DND-41 (cell line): ENCODE measurements at regions not wholly inside any gene's neighbourhood (a gene's known extent, or its start where the extent isn't known, plus 50 kb on each side); places are given as distances from the start of the nearest gene placed in this dataset.

Experiments used
- ATAC-seq: fragments of 200-7000 bp; cut with Tn5 transposase; 3 replicates; pipeline ENCODE4 v1.9.1; 2021; ENCODE audit warnings: low read depth; ENCODE audit not compliant: insufficient read depth
- DNase-seq: peaks from one replicate; pipeline ENCODE4 v3.0.0-alpha.2; 2020
- H2AFZ ChIP-seq: 2 replicates; pipeline ENCODE4 v1.6.0; 2012; ENCODE audit warnings: low read depth, low read length
- H3K27ac ChIP-seq: 2 replicates; pipeline ENCODE4 v1.5.1; 2012; ENCODE audit warnings: low read length, inconsistent platforms
- H3K27me3 ChIP-seq: fragments of 200-600 bp; sonication (generic); 2 replicates; pipeline ENCODE4 v1.6.0; 2012; ENCODE audit warnings: low read length, mild to moderate bottlenecking, inconsistent platforms; ENCODE audit not compliant: insufficient read depth, poor library complexity
- H3K36me3 ChIP-seq: 2 replicates; pipeline ENCODE4 v1.5.1; 2012; ENCODE audit warnings: low read length, inconsistent platforms; ENCODE audit not compliant: insufficient read depth
- H3K4me1 ChIP-seq: 2 replicates; pipeline ENCODE4 v1.5.1; 2012; ENCODE audit warnings: mild to moderate bottlenecking, low read length; ENCODE audit not compliant: insufficient read depth
- H3K4me2 ChIP-seq: 2 replicates; pipeline ENCODE4 v1.6.0; 2012; ENCODE audit warnings: mild to moderate bottlenecking, moderate library complexity, low read length, inconsistent platforms; ENCODE audit not compliant: insufficient read depth
- H3K4me3 ChIP-seq, 2 experiments: fragments of 200-600 bp in 1 of 2; shearing (Covaris generic) in 1 of 2; 2 replicates each; pipeline ENCODE4 v1.5.1; 2012 to 2016; ENCODE audit warnings: inconsistent platforms in 2 of 2, low read length in 2 of 2, mild to moderate bottlenecking in 2 of 2, low read depth in 1 of 2, moderate library complexity in 1 of 2
- H3K79me2 ChIP-seq: 2 replicates; pipeline ENCODE4 v1.6.0; 2012; ENCODE audit warnings: low read length, inconsistent platforms; ENCODE audit not compliant: insufficient read depth
- H3K9ac ChIP-seq: 2 replicates; pipeline ENCODE4 v1.6.0; 2012; ENCODE audit warnings: low read depth, mild to moderate bottlenecking, inconsistent platforms, low read length, moderate library complexity
- H3K9me3 ChIP-seq: 2 replicates; pipeline ENCODE4 v1.5.1; 2012; ENCODE audit warnings: low read length, moderate library complexity, mild to moderate bottlenecking, inconsistent platforms; ENCODE audit not compliant: insufficient read depth, severe bottlenecking
- H4K20me1 ChIP-seq: 2 replicates; pipeline ENCODE4 v1.6.0; 2012; ENCODE audit warnings: low read length; ENCODE audit not compliant: insufficient read depth
- EZH2 ChIP-seq: IDR thresholded peaks from 3 replicates; pipeline ENCODE4 v1.6.1; 2012; ENCODE audit warnings: borderline replicate concordance, low read depth, mild to moderate bottlenecking, moderate library complexity, low read length, inconsistent platforms; ENCODE audit not compliant: severe bottlenecking
- TF ChIP-seq, protein P1 (sequence below): IDR thresholded peaks from 2 replicates; pipeline ENCODE4 v1.5.1; 2012; ENCODE audit warnings: borderline replicate concordance, low read length, moderate library complexity, mild to moderate bottlenecking; ENCODE audit not compliant: poor library complexity, severe bottlenecking; ENCODE audit errors: extremely low read depth

DNA sequence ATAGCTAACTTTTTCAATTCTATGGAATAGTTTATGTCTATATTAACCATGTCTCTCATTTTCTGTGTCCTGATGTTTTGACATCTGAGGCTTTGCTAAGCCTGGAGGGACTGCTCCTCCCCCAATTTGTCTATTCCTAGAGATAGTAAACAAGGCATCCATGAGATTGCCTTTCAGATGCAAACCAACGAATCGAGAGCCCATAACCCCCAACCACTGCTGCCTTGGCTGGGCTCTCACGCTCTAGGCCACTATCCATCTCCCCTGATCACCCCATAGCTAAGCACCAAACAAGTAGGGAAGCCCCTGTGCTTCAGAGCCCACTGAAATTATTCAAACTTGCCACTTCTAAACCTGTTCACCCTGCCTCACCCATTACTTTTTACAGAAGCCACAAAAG, 437.7 kb downstream of the SETD4 start:
- Histone ChIP-seq H2AFZ (no peak overlapping the region; the same call in 1 of the 2 replicates), H3K4me2 (no peak overlapping the region), H3K4me1 (peaks cover 20% of the 10 kb centered on the region), H3K27ac (no peak overlapping the region), H3K9ac (no peak overlapping the region), H3K79me2 (no peaks in the 10 kb centered on the region), H3K4me3 (no peak overlapping the region), H3K9me3 (peaks cover 5% of the 10 kb centered on the region), H4K20me1 (no peaks in the 10 kb centered on the region), H3K27me3 (no peaks in the 10 kb centered on the region), H3K36me3 (no peaks in the 10 kb centered on the region)
- ATAC-seq (no peak), DNase-seq (no peak)
- TF ChIP-seq, protein P1, sequence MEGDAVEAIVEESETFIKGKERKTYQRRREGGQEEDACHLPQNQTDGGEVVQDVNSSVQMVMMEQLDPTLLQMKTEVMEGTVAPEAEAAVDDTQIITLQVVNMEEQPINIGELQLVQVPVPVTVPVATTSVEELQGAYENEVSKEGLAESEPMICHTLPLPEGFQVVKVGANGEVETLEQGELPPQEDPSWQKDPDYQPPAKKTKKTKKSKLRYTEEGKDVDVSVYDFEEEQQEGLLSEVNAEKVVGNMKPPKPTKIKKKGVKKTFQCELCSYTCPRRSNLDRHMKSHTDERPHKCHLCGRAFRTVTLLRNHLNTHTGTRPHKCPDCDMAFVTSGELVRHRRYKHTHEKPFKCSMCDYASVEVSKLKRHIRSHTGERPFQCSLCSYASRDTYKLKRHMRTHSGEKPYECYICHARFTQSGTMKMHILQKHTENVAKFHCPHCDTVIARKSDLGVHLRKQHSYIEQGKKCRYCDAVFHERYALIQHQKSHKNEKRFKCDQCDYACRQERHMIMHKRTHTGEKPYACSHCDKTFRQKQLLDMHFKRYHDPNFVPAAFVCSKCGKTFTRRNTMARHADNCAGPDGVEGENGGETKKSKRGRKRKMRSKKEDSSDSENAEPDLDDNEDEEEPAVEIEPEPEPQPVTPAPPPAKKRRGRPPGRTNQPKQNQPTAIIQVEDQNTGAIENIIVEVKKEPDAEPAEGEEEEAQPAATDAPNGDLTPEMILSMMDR, result no peak

DNA sequence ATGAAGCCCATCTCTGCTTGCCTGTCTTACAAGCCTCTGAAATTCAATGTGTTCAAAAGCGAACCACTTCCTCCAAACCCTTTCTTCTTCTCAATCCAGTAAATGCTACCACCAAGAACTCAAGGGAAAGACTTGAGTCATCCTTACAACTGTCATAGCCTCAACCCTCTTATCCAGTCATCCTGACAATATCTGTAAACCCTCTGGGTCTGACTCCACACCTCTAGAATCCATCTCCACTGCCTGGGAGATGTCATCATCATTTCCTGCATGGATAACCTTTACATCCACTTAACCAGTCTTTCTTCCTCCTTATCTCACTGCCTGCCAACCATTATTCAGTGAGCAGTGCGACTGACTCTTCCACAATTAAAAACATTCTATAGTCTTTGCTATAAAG, 441.1 kb downstream of the SETD4 start:
- Histone ChIP-seq H3K36me3 (no peaks in the 10 kb centered on the region), H3K9me3 (peaks cover 5% of the 10 kb centered on the region), H3K9ac (no peak overlapping the region), H3K27ac (peak overlapping the region; percentile 7; the same call in 1 of the 2 replicates), H3K4me3 (no peak overlapping the region), H3K79me2 (no peaks in the 10 kb centered on the region), H4K20me1 (no peaks in the 10 kb centered on the region), H2AFZ (0 out of 2 replicates have a peak overlapping the region, but pooled peaks have one; percentile 7), H3K27me3 (no peaks in the 10 kb centered on the region), H3K4me1 (peaks cover 35% of the 10 kb centered on the region), H3K4me2 (no peak overlapping the region)
- ATAC-seq (peak; percentile 84), DNase-seq (peak; percentile 24)
- no peak for TF ChIP-seq EZH2
- TF ChIP-seq, protein P1, result no peak

DNA sequence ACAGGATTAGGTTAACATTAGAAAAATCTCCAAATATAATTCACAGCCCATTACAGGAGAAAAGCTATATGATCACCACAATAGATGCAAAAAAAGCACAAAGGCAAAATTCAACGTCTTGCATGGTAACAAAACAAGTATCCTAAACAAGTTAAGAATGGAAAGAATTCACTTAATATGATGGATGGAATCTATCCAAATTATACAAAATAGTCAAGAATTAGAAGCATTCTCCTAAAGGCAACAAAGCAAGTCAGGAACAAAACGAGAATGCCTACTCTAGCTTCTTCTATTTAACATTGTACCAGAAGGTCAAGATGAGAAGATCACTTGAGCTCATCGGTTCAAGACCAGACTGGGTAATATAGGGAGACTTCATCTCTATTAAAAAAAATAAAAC, 442.8 kb downstream of the SETD4 start:
- TF ChIP-seq, protein P1, result no peak
- TF ChIP-seq EZH2, result no peak
- ATAC-seq (no peak), DNase-seq (no peak)
- Histone ChIP-seq H3K9ac (no peak overlapping the region), H3K27ac (no peak overlapping the region), H3K36me3 (no peaks in the 10 kb centered on the region), H3K9me3 (peaks cover 5% of the 10 kb centered on the region), H4K20me1 (no peaks in the 10 kb centered on the region), H3K4me3 (no peak overlapping the region), H3K79me2 (no peaks in the 10 kb centered on the region), H2AFZ (no peak overlapping the region), H3K27me3 (no peaks in the 10 kb centered on the region), H3K4me1 (peaks cover 45% of the 10 kb centered on the region), H3K4me2 (no peak overlapping the region)

DNA sequence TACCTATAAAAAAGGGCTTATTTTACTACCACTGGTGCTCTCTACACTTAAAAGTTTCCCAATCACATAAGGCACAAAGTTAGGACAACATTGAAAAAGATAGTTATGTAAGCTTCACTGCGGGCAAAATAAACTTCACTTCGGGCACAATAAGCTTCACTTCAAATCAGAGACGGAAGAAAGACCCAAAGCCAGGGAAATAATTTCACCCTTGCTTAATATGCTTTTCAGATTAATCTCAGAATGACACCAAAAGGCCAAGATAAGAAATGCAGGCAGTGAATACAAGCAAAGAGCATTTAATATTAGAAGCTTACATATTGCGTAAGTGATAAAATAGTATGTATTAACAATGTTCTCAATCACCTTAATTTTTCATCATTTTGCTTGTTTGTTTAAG, 444.2 kb downstream of the SETD4 start:
- Histone ChIP-seq H3K79me2 (no peaks in the 10 kb centered on the region), H3K4me2 (no peak overlapping the region), H2AFZ (peak overlapping the region; percentile 13; the same call in 1 of the 2 replicates), H3K36me3 (no peaks in the 10 kb centered on the region), H3K9me3 (peaks cover under 1% of the 10 kb centered on the region), H3K27me3 (no peaks in the 10 kb centered on the region), H3K4me1 (peaks cover 45% of the 10 kb centered on the region), H3K9ac (no peak overlapping the region), H4K20me1 (no peaks in the 10 kb centered on the region), H3K27ac (peak overlapping the region; percentile 34; the same call in 1 of the 2 replicates), H3K4me3 (no peak overlapping the region)
- no peak for TF ChIP-seq EZH2
- TF ChIP-seq, protein P1, result peak; percentile 87
- ATAC-seq (peak; percentile 58; the same call in 2 of the 3 replicates), DNase-seq (no peak)
